GM12875 (cell line): ENCODE measurements at regions not wholly inside any gene's neighbourhood (a gene's known extent, or its start where the extent isn't known, plus 50 kb on each side); places are given as distances from the start of the nearest gene placed in this dataset.

Experiments
- H3K4me3 ChIP-seq: one replicate; pipeline ENCODE4 v1.5.1; 2011; ENCODE audit warnings: low read depth, low read length, control low read depth
- CTCF ChIP-seq: IDR thresholded peaks from 2 replicates; pipeline ENCODE4 v1.5.1; 2011; ENCODE audit warnings: low read depth, mild to moderate bottlenecking, control low read depth, inconsistent platforms, low read length, moderate library complexity, borderline replicate concordance; ENCODE audit not compliant: insufficient read depth

- H3K4me3 ChIP-seq: no peak overlapping the region
- no peak for TF ChIP-seq CTCF
Measured at GRCh38 chr3:111269777-111270176, 198.2 kb downstream of the NECTIN3 start.

- H3K4me3 ChIP-seq: no peak overlapping the region
- no peak for TF ChIP-seq CTCF
Measured at GRCh38 chr3:111277226-111277625, 205.6 kb downstream of the NECTIN3 start.

- H3K4me3 ChIP-seq: no peak overlapping the region
- no peak for TF ChIP-seq CTCF
Measured at GRCh38 chr3:111278959-111279358, 207.3 kb downstream of the NECTIN3 start.

- no peak overlapping the region for H3K4me3 ChIP-seq
- TF ChIP-seq CTCF: no peak
Measured at GRCh38 chr3:111282024-111282423, 210.4 kb downstream of the NECTIN3 start.

GRCh38 chr3:111283165-111283564, 211.5 kb downstream of the NECTIN3 start:
- no peak for TF ChIP-seq CTCF
- H3K4me3 ChIP-seq: no peak overlapping the region

GRCh38 chr3:111284503-111285183, 213.0 kb downstream of the NECTIN3 start:
- no peak for TF ChIP-seq CTCF
- H3K4me3 ChIP-seq: no peak overlapping the region

- TF ChIP-seq CTCF: no peak
- no peak overlapping the region for H3K4me3 ChIP-seq
Measured at GRCh38 chr3:111285184-111285538, 213.5 kb downstream of the NECTIN3 start.
